HG03439 (cell line): ENCODE measurements at regions not wholly inside any gene's neighbourhood (a gene's known extent, or its start where the extent isn't known, plus 50 kb on each side); places are given as distances from the start of the nearest gene placed in this dataset.
"Not testable (repeated sequence)": the region's sequence is repeated elsewhere in the genome, so short reads cannot be mapped to it uniquely, and the experiment has no call there.

Experiments
- ATAC-seq: cut with Tn5 transposase; IDR thresholded peaks from one replicate; pipeline ENCODE4 v1.9.1; 2021; ENCODE audit warnings: mild to moderate bottlenecking, moderate library complexity; ENCODE audit not compliant: unreplicated experiment

DNA sequence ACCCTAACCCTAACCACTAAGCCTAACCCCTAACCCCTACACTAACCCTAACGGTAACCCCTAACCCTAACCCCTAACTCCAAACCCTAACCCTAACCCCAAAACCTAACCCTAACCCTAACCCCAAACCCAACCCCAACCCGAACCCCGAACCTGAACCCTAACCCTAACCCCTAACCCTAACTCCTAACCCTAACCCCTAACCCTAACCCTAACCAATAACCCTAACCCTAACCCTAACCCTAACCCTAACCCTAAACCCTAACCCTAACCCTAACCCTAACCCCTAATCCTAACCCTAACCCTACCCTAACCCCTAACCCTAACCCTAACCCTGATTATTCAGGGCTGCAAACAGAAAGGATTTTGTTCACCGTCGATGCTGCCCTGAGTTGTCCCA lies 144.6 kb upstream of the DUSP22 start:
- not testable (repeated sequence) for ATAC-seq

DNA sequence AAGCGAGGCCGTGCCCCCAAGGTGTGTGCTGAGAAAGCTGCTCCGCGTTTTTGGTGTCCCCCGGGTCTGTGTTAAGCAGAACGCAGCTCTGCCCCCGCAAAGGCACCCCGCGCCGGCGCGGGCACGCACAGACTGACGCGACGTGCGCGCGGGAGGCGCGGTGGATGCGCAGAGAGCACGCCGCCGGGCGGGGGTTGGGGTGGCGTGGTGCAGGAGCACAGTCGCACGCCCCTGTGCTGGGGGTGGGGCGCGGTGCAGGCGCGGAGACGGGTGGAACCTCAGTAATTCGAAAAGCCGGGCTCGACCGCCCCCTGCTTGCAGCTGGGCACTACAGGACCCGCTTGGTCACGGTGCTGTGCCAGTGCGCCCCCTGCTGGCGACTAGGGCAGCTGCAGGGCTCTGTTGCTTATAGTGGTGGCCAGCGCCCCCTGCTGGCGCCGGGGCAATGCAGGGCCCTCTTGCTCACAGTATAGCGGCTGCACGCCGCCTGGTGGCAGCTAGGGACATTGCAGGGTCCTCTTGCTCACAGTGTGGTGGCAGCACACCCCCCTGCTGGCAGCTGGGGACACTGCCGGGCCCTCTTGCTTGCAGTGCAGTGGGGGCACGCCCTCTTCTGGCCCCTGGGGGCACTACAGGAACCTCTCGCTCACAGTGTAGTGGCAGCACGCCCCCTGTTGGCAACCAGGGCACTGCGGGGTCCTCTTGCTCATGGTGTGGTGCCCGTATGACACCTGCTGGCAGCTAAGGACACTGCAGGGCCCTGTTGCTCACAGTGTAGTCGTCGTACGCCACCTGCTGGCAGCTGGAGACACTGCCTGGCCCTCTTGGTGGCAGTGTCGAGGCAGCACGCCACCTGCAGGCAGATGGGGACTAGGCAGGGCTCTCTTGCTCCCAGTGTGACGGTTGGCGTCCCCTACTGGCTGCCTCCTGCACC lies 144.0 kb upstream of the DUSP22 start:
- ATAC-seq = peak; percentile 97

DNA sequence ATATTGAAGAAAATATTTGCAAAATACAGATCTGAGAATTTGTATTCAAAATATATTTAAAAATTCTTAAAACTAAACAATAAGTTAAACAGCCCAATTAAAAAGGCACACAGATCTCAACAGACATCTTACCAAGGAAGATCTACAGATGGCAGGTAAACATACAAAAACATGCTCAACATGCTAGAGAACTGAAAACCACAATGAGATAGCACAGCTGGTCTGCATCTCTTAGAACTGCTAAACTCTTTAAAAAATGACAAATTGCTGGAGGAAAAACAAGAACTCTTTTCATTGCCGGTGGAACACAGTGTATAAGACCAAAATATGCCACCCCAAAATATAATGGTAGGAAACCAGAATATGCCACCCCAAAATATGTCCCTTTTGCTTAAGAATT lies 142.1 kb upstream of the DUSP22 start:
- ATAC-seq = not testable (repeated sequence)

DNA sequence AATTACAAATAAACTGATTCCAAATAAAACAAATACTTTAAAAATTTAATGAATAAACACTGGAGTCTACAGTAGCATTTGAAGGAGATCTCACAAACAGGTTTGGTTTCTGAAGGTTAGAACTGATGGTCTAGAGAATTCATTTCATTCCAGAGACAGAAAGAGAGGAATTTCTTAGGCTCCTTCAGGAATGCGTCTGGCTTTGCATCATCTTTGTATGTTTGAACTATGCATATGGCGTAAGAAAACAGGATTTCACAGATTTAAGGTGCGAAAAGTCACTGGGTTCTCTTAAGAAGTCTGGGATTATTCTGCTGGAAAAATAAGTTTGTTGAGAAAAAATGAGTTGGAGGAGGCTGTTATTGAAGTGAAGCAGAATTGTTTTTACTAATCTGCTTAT lies 139.9 kb upstream of the DUSP22 start:
- ATAC-seq = not testable (repeated sequence)

DNA sequence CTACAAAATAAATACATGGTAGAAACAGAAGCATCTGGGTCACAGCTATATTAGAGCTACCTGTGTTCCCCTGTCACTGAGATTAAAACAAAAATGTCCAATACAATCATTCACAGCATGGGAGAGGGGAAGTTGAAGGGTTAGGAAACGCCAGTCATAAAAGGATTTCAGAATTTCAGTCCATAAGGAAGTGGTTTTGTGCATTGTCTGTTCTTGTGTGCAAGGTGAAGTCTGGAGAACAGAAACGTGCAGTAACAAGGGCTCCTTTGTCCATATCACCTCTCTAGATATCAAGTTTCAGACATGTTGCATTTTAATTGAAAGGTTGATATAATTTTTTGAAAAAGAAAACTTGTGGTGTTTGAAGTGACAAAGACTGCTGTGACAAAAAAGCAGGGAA lies 139.3 kb upstream of the DUSP22 start:
- ATAC-seq = not testable (repeated sequence)

DNA sequence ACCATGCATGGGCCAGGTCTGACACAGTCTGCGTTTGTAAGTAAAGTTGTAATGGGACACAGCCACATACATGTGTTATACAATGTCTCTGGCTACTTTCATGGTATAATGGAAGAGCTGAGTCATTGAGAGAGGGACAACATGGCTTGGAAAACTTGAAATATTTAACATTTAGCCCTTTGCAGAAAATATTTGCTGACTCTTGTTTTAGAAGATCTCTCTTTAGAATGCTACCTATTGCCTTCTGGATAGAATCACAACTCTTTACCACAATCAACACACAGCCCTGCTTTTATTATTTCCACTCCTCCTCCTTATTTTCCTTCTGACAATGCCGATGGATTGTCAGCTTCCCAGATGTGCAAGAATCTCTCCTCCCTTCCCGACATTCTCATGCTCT lies 138.4 kb upstream of the DUSP22 start:
- not testable (repeated sequence) for ATAC-seq

DNA sequence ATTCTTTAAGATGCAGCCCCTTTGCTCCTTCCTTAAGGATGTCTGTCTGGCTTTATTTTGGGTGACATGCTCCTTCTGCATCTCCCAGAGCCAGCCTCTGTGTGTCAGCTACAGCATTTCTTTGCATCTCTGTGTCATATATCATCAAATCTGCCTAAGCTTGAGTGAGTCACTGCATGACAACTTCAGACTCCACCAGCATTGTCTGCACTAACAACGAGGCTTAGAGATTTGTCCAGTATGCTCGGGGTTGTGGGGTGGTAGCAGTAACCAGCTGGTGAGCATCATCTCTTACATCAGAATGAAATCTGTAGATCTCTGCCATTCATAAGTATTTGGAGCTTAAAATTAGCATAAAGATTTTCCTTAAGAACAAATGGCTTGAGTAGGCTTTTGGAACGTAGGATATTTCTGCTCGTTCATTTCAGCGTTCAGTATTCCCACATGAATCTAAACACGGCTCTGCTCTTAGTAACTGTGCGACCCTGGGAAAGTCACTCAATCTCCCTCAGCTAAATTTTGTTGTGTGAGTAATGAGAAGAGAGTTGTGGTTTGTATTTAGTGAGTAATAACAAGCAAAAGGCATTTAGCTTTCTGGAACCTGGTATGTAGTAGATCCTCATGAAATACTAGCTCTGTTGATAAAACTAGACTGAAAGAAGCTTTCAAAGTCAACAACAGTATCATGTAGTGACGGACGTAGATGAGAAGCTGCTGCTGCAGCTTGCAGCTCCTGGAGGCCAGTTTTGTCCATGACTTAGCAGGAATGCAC lies 137.8 kb upstream of the DUSP22 start:
- not testable (repeated sequence) for ATAC-seq

DNA sequence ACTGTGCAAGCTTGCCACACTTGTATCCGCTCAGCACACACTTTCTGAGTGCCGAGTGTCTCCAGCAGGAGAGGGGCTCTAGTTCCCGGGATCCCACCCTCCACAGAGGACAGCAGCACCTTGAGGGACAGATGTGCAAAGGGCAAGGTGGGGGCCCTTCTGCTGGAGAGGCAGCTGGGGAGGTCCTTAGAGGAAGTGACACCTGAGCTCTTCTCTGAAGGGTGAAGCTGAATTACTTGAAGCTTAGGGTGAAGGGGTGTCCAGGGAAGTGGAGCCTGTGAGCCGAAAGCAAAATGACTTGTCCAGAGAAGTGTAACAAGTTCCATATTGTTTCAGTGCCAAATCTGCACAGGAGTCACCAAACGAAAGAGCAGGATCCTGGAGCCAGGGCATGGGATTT lies 136.3 kb upstream of the DUSP22 start:
- no peak for ATAC-seq

DNA sequence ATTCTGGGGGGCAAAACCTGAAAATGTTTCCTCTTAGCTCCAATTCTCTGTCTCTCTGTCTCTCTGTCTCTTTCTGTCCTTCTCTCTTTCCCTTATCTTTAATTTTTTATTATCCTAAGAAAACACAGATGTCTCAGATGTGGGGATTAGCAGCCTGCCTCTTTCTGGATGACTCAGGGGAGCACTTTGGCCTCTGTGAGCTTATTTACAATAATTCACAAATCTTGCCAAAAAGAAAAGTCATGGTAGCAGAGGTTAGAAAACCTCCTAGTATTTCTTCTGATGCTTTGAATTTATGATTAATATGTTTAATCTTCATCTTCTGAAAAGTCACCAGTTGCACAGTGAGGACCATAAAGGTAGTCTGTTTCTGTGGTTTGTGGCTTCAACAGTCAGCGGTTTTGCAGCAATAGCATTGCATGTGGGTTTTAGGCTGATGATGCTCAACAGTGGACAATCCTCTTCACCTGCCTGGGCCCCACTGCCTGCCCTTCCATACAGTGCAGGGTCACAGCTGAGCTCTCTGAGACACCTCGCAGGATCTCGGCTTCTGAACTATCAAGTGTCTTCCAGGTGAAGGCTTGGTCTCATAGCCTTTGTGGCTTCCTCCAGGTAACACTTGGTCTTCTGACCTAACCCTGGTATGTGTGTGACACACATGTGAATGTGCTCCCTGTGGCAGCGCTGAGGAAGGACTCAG lies 135.7 kb upstream of the DUSP22 start:
- ATAC-seq = not testable (repeated sequence)

DNA sequence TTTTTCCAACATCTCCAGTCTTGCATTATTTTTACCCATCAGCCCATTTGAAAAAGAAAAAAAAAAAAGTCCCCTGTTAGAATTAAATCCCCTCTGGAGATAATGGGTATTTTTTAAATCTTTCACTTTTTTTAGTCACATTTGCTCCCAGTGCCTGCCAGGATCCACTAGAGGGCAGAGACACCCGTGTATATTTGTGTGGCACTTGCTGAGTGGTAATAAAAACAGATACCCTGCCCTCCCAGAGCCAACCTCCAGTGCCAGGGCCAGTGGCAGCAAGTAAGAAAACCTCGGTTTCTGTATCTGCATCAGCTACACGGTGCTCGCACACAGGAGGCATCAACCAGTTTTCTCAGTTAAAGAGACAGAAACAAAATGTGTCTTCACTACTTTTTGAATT lies 135.1 kb upstream of the DUSP22 start:
- ATAC-seq = not testable (repeated sequence)

DNA sequence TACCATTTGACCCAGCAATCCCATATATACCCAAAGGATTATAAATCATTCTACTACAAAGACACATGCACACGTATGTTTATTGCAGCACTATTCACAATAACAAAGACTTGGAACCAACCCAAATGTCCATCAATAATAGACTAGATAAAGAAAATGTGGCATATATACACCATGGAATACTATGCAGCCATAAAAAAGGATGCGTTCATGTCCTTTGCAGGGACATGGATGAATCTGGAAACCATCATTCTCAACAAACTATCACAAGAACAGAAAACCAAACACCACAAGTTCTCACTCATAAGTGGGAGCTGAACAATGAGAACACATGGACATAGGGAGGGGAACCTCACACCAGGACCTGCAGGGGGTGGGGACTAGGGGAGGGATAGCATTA lies 130.6 kb upstream of the DUSP22 start:
- ATAC-seq = not testable (repeated sequence)

DNA sequence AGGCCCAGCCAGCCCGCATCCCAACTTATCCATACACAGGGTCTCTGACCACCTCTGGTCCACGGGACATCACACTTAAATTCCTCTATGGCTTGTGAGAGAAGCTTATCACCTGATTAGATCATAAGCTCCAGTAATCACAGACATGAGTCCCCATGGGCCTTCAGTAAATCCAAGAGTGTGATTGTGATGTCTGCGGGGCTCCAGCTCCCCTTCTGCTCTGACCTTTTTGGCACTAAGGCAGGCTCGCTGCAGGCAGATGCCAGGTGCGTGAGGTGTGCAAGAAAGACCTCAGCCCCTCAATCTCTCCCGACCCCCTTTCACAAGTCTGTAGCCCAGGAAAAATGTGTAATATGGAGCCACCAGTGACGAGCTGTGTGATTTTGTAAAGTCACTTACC lies 127.6 kb upstream of the DUSP22 start:
- no peak for ATAC-seq

DNA sequence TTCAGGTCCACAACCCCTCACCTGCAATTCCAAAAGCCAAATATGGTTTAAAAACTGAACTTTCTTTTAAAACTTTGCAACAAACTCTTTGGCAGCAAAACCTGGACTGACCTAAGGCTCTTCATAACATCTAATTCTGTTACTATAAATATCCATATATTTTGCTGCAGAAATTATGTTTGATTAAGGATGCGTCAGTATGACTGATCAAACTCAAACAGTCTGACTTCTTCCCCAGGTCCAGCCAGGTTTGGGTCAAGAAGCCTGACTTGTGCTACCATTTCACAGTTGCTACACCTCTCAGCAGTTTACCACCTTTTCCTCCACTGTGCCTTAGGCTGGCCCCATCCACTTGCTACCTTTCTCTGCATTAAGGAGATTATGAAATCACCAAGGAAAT lies 127.0 kb upstream of the DUSP22 start:
- ATAC-seq = no peak

DNA sequence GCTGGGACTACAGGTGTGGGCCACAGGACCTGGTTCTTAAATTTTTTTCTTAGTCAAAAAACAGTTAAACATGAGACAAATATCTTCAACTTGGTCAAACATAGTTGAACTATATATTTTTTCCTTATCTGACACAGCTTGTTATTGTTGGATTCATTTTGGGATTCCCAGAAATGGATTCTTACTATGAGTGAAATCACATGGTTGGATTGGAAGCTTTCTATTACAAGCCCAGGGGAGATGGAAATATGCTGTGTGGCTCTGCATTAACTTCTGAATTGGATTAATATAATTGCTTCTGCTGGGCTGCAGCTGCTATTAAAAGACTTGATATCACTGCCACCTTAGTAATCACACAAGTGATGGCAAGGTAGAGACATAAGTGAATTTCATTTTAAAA lies 126.4 kb upstream of the DUSP22 start:
- ATAC-seq = no peak

DNA sequence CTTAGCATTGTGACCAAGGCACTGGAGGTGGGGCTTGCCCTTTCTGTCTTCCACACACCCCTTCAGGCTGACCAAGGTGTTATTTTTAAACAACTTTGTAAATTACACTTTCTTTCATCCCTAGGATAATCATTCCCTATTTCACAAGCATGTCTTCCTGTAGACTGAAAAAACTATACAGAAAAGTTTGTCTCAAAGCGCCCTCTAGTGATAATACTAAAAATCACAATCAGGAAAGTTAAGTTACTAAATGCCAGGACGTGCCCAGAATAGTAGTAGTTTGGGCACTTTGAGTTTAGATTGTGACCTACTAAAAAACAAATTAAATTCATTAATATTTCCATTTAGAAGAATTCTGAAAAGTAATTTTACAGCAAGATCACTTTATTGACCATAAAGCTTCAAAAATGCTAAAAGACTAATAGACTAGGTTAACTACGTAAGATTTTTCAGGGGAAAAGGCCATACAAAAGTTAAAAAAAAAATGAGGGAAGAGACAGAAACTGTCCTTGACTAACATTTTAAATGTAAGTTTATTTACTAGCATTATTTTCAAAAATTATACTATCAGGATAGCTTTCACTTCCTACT lies 123.3 kb upstream of the DUSP22 start:
- no peak for ATAC-seq

DNA sequence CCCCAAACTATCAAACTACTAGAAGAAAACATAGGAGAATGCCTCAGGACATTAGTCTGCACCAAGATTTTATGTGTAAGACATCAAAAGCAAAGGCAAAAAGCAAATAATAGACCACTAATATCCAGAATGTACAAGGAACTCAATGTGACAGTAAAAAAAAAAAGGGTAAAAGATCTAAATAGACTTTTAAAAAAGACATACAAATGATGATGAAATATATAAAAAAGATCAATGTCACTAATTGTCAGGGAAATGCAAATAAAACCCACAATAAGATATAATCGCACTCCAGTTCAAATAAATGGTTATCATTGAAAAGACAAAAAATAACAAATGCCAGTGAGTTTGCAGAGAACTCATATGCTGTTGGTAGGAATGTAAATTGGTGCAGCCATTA lies 118.3 kb upstream of the DUSP22 start:
- ATAC-seq = no peak

DNA sequence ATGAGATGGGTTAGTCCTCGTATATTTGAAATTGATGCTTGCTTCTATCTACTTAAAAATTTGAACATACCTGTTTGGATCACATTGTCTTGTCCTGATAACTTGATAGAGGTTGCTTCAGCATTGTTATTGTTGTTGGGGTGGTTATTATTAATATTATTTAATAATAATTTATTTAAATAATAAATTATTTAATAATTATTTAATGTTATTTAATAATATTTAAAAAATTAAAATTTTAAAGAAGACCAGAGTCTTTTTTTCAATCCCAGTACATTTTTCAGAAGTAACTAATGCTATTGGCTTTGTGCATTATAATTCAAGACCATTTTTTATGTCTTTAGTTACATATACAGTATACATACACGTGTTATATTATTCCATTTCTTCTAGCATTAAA lies 116.6 kb upstream of the DUSP22 start:
- no peak for ATAC-seq

DNA sequence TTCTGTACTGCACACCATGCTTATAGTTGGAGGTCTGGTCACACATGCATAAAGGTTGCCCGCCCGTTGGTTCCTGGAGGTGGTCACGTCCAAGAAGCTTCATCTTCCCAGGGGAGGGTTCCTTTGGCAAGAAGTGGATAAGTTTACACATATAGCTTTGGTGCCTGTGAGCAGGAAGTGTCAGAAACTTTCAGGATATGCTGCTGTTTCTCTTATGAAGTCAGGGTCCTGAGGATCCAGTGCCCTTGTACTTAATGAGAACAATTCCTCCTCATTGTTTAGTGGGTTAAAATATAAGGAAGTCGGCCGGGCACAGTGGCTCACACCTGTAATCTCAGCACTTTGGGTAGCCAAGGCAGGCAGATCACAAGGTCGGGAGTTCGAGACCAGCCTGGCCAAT lies 115.5 kb upstream of the DUSP22 start:
- ATAC-seq = no peak

DNA sequence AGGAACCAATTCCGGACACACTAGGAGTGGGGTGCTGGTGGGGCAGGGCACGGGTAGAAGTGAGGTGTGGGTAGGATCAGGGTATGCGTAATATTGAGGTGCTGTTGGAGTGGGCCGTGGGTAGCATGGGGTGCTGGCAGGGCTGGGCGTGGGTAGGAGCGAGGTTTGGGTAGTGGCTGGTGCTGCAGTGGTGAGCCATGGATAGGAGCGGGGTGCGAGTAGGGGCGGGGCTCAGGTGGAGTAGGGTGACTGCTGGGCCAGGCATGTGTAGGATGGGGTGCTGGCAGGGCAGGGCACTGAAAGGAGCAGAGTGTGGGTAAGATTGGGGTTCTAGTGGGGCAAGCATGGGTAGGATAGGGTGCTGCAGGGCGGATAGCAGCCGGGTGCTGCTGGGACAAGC lies 114.2 kb upstream of the DUSP22 start:
- no peak for ATAC-seq

DNA sequence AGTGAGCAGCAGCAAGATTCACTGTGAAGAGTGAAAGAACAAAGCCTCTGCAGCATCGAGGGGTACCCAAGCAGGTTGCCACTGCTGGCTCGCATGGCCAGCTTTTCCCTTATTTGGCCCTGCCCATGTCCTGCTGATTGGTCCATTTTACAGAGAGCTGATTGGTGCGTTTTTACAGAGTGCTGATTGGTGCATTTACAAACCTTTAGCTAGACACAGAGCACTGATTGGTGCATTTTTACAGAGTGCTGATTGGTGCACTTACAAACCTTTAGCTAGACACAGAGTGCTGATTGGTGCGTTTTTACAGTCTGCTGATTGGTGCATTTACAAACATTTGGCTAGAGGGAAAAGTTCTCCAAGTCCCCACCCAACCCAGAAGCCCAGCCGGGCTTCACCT lies 113.4 kb upstream of the DUSP22 start:
- not testable (repeated sequence) for ATAC-seq

DNA sequence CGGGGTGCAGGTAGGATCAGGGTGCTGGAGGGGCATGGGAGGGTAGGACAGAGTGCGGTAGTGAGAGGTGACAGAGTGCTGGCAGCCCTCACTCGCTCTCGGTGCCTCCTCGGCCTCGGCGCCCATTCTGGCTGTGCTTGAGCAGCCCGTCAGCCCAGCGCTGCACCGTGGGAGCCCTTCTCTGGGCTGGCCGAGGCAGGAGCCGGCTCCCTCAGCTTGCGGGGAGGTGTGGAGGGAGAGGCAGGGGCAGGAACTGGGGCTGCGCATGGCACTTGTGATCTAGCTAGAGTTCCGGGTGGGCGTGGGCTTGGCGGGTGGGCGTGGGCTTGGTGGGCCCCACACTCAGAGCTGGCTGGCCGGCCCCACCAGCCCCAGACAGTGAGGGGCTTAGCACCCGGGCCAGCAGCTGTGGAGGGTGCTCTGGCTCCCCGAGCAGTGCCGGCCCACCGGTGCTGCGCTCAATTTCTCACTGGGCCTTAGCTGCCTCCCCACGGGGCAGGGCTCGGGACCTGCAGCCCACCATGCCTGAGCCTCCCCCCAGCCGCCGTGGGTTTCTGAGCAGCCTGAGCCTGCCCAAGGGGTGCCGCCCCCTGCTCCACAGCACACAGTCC lies 112.8 kb upstream of the DUSP22 start:
- no peak for ATAC-seq
